GM23248 (cell line): ENCODE measurements at regions not wholly inside any gene's neighbourhood (a gene's known extent, or its start where the extent isn't known, plus 50 kb on each side); places are given as distances from the start of the nearest gene placed in this dataset.

Experiments
- EZH2 ChIP-seq: fragments of 200-600 bp; sonication (generic); IDR thresholded peaks from 2 replicates; pipeline ENCODE4 v1.6.1; 2018; ENCODE audit warnings: antibody characterized with exemption, mild to moderate bottlenecking; ENCODE audit not compliant: insufficient read depth, poor library complexity, severe bottlenecking
- EZH2phosphoT487 ChIP-seq: fragments of 200-600 bp; sonication (generic); IDR thresholded peaks from 2 replicates; pipeline ENCODE4 v1.6.1; 2018; ENCODE audit warnings: antibody characterized with exemption, moderate library complexity, mild to moderate bottlenecking, low read depth; ENCODE audit not compliant: insufficient read depth

DNA sequence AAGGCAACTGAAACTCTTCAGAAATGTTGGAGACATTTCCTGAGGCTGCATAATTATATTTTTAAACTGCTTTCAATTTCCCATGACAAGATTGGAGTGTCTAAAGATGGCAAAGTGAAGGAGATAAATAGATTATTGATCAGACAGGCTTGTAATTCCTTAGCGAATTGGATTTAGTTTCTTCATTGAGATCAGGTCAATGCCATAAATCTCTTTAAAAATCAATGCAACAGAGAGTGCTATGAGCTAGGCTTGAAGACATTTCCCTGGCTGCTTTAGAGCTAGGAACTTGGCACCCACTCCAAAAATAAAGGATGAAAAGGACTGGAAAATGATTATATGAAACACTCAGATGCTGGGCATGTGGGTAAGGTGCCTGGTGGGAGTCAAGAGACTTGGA lies 828.4 kb downstream of the TLR4 start:
- no peak for TF ChIP-seq EZH2phosphoT487
- TF ChIP-seq EZH2 = no peak
